ENCODE measurements at regions not wholly inside any gene's neighbourhood (a gene's known extent, or its start where the extent isn't known, plus 50 kb on each side); places are given as distances from the start of the nearest gene placed in this dataset.

GRCh38 chr2:41500895-41501294 is 546.9 kb upstream of the PKDCC start:
- Histone ChIP-seq H3K79me2 (ENCODE audit: low read depth) (no peaks in the 10 kb centered on the region), H3F3A (ENCODE audit: low read depth) (no peaks in the 10 kb centered on the region), H3K27ac (no peak overlapping the region), H3K4me1 (no peaks in the 10 kb centered on the region), H2AFZ (replicated peaks) (no peak overlapping the region), H3K9ac (no peak overlapping the region), H3K36me3 (no peaks in the 10 kb centered on the region), H4K20me1 (ENCODE audit: low read depth) (no peaks in the 10 kb centered on the region), H3K27me3 (no peaks in the 10 kb centered on the region), H3K4me3 (no peak overlapping the region), H3K9me3 (ENCODE audit: low read depth) (peaks cover 17% of the 10 kb centered on the region), H3K4me2 (no peak overlapping the region)
- Mint-ChIP-seq H3K4me3 (no peak overlapping the region), H3K9me3 (peaks cover 49% of the 10 kb centered on the region), H3K27ac (no peak overlapping the region), H3K4me1 (no peaks in the 10 kb centered on the region), H3K27me3 (ENCODE audit: insufficient read depth, low read depth) (no peaks in the 10 kb centered on the region), H3K36me3 (no peaks in the 10 kb centered on the region)
- no peak for DNase-seq (ENCODE audit: low spot score)
- TF ChIP-seq EZH2phosphoT487 (IDR thresholded peaks at IDR 0.05): no peak
- no peak for TF ChIP-seq EZH2 (IDR thresholded peaks at IDR 0.05)
- TF ChIP-seq, protein P1, sequence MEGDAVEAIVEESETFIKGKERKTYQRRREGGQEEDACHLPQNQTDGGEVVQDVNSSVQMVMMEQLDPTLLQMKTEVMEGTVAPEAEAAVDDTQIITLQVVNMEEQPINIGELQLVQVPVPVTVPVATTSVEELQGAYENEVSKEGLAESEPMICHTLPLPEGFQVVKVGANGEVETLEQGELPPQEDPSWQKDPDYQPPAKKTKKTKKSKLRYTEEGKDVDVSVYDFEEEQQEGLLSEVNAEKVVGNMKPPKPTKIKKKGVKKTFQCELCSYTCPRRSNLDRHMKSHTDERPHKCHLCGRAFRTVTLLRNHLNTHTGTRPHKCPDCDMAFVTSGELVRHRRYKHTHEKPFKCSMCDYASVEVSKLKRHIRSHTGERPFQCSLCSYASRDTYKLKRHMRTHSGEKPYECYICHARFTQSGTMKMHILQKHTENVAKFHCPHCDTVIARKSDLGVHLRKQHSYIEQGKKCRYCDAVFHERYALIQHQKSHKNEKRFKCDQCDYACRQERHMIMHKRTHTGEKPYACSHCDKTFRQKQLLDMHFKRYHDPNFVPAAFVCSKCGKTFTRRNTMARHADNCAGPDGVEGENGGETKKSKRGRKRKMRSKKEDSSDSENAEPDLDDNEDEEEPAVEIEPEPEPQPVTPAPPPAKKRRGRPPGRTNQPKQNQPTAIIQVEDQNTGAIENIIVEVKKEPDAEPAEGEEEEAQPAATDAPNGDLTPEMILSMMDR (IDR thresholded peaks at IDR 0.05): no peak

DNA sequence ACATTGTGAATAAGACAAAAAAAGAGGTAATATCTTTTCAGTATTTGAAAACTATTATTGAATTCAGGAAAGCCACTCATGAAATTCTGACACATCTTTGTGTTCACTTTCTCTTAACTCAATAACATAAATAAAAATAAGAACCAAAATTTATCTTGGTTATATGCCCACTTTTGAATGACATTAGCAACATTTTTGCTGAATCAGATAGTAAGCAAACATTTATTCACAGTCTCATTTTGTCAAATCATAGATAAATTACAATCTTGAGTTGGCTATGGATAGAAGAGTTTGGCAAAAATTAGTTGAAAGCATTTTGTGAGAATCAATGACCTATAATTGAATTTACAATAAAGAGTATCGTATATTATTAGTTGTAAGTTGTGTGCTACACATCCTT is 545.1 kb upstream of the PKDCC start:
- peaks cover 37% of the 10 kb centered on the region for H3K9me3 Mint-ChIP-seq
- Histone ChIP-seq H4K20me1 (ENCODE audit: low read depth) (no peaks in the 10 kb centered on the region), H3K9me3 (ENCODE audit: low read depth) (peaks cover 9% of the 10 kb centered on the region), H3K4me1 (no peaks in the 10 kb centered on the region), H3K27ac (no peak overlapping the region), H3K4me2 (no peak overlapping the region), H3K9ac (no peak overlapping the region), H3K4me3 (no peak overlapping the region), H3K79me2 (ENCODE audit: low read depth) (no peaks in the 10 kb centered on the region), H3K27me3 (no peaks in the 10 kb centered on the region), H3K36me3 (no peaks in the 10 kb centered on the region), H3F3A (ENCODE audit: low read depth) (no peaks in the 10 kb centered on the region), H2AFZ (replicated peaks) (no peak overlapping the region)
- no peaks in the 10 kb centered on the region for H3K4me1 Mint-ChIP-seq
- DNase-seq (ENCODE audit: low spot score): no peak
- peaks cover 2% of the 10 kb centered on the region for H3K27me3 Mint-ChIP-seq (ENCODE audit: insufficient read depth, low read depth)
- no peak overlapping the region for H3K27ac Mint-ChIP-seq
- no peak overlapping the region for H3K4me3 Mint-ChIP-seq
- no peaks in the 10 kb centered on the region for H3K36me3 Mint-ChIP-seq
- no peak for TF ChIP-seq EZH2phosphoT487 (IDR thresholded peaks at IDR 0.05)

DNA sequence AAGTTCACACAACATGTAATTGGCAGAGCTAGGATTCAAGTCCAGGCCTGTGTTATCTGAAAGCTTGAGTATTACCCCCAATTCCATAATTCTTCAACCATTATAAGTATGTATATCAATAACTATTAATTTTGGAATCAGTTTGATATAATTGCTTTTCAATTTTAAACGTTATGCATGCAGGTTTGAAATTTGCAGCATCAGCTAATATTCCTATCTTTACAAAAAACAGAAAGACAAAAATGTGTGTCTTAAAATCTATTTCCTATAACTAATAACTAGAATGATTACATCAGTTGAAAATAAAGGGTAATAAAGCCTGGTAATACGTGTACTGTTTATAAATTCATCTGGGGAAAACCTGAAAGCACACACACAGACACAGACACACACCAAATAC is 543.3 kb upstream of the PKDCC start:
- no peak for DNase-seq (ENCODE audit: low spot score)

DNA sequence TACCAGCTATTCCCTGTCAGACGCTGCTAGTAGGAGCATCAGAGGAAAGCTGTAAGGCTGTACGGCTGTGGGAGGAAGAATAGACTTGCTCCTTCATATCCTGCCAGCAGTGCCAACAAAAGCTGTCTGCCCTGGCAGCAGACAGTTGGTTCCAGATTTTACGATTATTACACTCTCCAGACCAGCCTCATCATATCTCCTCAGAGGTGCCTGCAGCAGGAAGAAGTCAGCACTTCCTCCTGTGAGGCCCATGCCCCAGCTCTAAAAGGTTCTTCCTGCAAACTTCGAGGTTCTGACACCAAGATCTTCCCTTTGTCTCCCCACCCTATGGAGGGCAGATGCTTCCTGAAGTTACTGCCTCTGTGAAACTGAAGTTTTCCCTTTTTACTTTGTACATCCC is 537.7 kb upstream of the PKDCC start:
- no peak overlapping the region for H2AFZ ChIP-seq (replicated peaks)
- H3K27ac Mint-ChIP-seq: no peak overlapping the region
- no peak for TF ChIP-seq EZH2 (IDR thresholded peaks at IDR 0.05)
- no peak for TF ChIP-seq EZH2phosphoT487 (IDR thresholded peaks at IDR 0.05)
- TF ChIP-seq, protein P1 (IDR thresholded peaks at IDR 0.05): no peak
- H3F3A ChIP-seq (ENCODE audit: low read depth): no peaks in the 10 kb centered on the region
- H3K4me3 ChIP-seq: no peak overlapping the region
- H3K27ac ChIP-seq: no peak overlapping the region
- no peaks in the 10 kb centered on the region for H3K9me3 ChIP-seq (ENCODE audit: low read depth)
- H3K36me3 ChIP-seq: no peaks in the 10 kb centered on the region
- H3K4me1 Mint-ChIP-seq: no peaks in the 10 kb centered on the region
- no peaks in the 10 kb centered on the region for H3K9me3 Mint-ChIP-seq
- no peaks in the 10 kb centered on the region for H3K79me2 ChIP-seq (ENCODE audit: low read depth)
- no peak for DNase-seq (ENCODE audit: low spot score)
- H3K36me3 Mint-ChIP-seq: no peaks in the 10 kb centered on the region
- no peaks in the 10 kb centered on the region for H3K4me1 ChIP-seq
- H3K4me3 Mint-ChIP-seq: no peak overlapping the region
- no peak overlapping the region for H3K9ac ChIP-seq
- peaks cover 2% of the 10 kb centered on the region for H3K27me3 Mint-ChIP-seq (ENCODE audit: insufficient read depth, low read depth)
- H4K20me1 ChIP-seq (ENCODE audit: low read depth): no peaks in the 10 kb centered on the region
- no peaks in the 10 kb centered on the region for H3K27me3 ChIP-seq
- H3K4me2 ChIP-seq: no peak overlapping the region

More for the DNA sequence above, 543.3 kb upstream of the PKDCC start:
- H3K27me3 Mint-ChIP-seq (ENCODE audit: insufficient read depth, low read depth): peaks cover 2% of the 10 kb centered on the region
- H3K4me2 ChIP-seq: no peak overlapping the region
- TF ChIP-seq EZH2 (IDR thresholded peaks at IDR 0.05): no peak
- TF ChIP-seq, protein P1 (IDR thresholded peaks at IDR 0.05): no peak
- no peak overlapping the region for H3K27ac Mint-ChIP-seq
- no peaks in the 10 kb centered on the region for H3F3A ChIP-seq (ENCODE audit: low read depth)
- no peaks in the 10 kb centered on the region for H3K4me1 ChIP-seq
- H3K4me1 Mint-ChIP-seq: no peaks in the 10 kb centered on the region
- H3K9ac ChIP-seq: no peak overlapping the region
- no peak overlapping the region for H3K27ac ChIP-seq
- H4K20me1 ChIP-seq (ENCODE audit: low read depth): no peaks in the 10 kb centered on the region
- H3K27me3 ChIP-seq: no peaks in the 10 kb centered on the region
- H3K36me3 Mint-ChIP-seq: no peaks in the 10 kb centered on the region
- peaks cover 9% of the 10 kb centered on the region for H3K9me3 ChIP-seq (ENCODE audit: low read depth)
- no peaks in the 10 kb centered on the region for H3K79me2 ChIP-seq (ENCODE audit: low read depth)
- no peak overlapping the region for H3K4me3 Mint-ChIP-seq
- no peaks in the 10 kb centered on the region for H3K36me3 ChIP-seq
- peaks cover 28% of the 10 kb centered on the region for H3K9me3 Mint-ChIP-seq
- H3K4me3 ChIP-seq: no peak overlapping the region
- H2AFZ ChIP-seq (replicated peaks): no peak overlapping the region

All from neural progenitor cell (in vitro differentiated cells).